NCI-H146 (cell line): ENCODE measurements at regions not wholly inside any gene's neighbourhood (a gene's known extent, or its start where the extent isn't known, plus 50 kb on each side); places are given as distances from the start of the nearest gene placed in this dataset.
"Not testable (repeated sequence)": the region's sequence is repeated elsewhere in the genome, so short reads cannot be mapped to it uniquely, and the experiment has no call there.

Experiments used
- DNase-seq: peaks from one replicate; lab custom pipeline; 2025; lab: John Stamatoyannopoulos, UW

- DNase-seq = no peak
Observed at GRCh38 chr2:215862351-215862771, 151.0 kb downstream of the MREG start.

- no peak for DNase-seq
Observed at GRCh38 chr2:215861607-215862350, 151.6 kb downstream of the MREG start.

GRCh38 chr2:215856080-215856479, 157.3 kb downstream of the MREG start:
- no peak for DNase-seq

- not testable (repeated sequence) for DNase-seq
Observed at GRCh38 chr2:215855308-215855707, 158.0 kb downstream of the MREG start.

- no peak for DNase-seq
Observed at GRCh38 chr2:215854008-215854407, 159.3 kb downstream of the MREG start.

- DNase-seq = peak; percentile 10
Observed at GRCh38 chr2:215851696-215852095, 161.7 kb downstream of the MREG start.

- no peak for DNase-seq
Observed at GRCh38 chr2:215851082-215851481, 162.3 kb downstream of the MREG start.

- DNase-seq = no peak
Observed at GRCh38 chr2:215850380-215850779, 163.0 kb downstream of the MREG start.

- DNase-seq = no peak
Observed at GRCh38 chr2:215849771-215850170, 163.6 kb downstream of the MREG start.

- no peak for DNase-seq
Observed at GRCh38 chr2:215848698-215849097, 164.7 kb downstream of the MREG start.

- no peak for DNase-seq
Observed at GRCh38 chr2:215848146-215848545, 165.2 kb downstream of the MREG start.

- no peak for DNase-seq
Observed at GRCh38 chr2:215847718-215848117, 165.6 kb downstream of the MREG start.

GRCh38 chr2:215847056-215847455, 166.3 kb downstream of the MREG start:
- no peak for DNase-seq

- no peak for DNase-seq
Observed at GRCh38 chr2:215845839-215846586, 167.3 kb downstream of the MREG start.

GRCh38 chr2:215843579-215843978, 169.8 kb downstream of the MREG start:
- no peak for DNase-seq

GRCh38 chr2:215841175-215841816, 172.1 kb downstream of the MREG start:
- DNase-seq = no peak

- DNase-seq = peak; percentile 7
Observed at GRCh38 chr2:215839816-215840215, 173.5 kb downstream of the MREG start.

- peak; percentile 15 for DNase-seq
Observed at GRCh38 chr2:215839309-215839708, 174.0 kb downstream of the MREG start.

GRCh38 chr2:215836881-215837280, 176.5 kb downstream of the MREG start:
- DNase-seq = no peak

GRCh38 chr2:215835657-215836056, 177.7 kb downstream of the MREG start:
- no peak for DNase-seq

- no peak for DNase-seq
Observed at GRCh38 chr2:215835231-215835630, 178.1 kb downstream of the MREG start.

- DNase-seq = peak; percentile 86
Observed at GRCh38 chr2:215833531-215834162, 179.7 kb downstream of the MREG start.
